ENCODE measurements at regions not wholly inside any gene's neighbourhood (a gene's known extent, or its start where the extent isn't known, plus 50 kb on each side); places are given as distances from the start of the nearest gene placed in this dataset.

GRCh38 chr21:35854281-35854680 is 206.0 kb downstream of the SETD4 start:
- no peak for TF ChIP-seq POLR2A (IDR thresholded peaks at IDR 0.05; ENCODE audit: low read length)
- no peak for TF ChIP-seq GATA1 (IDR thresholded peaks at IDR 0.05; ENCODE audit: low read depth, low read length)

All from erythroblast (primary cell).